Caco-2 (cell line): ENCODE measurements at regions not wholly inside any gene's neighbourhood (a gene's known extent, or its start where the extent isn't known, plus 50 kb on each side); places are given as distances from the start of the nearest gene placed in this dataset.

Source experiments
- BruUV-seq: library from RNA; stranded (reverse); fragments of 400-500 nt; replicated peaks from 2 replicates; lab custom pipeline; 2021; lab: Mats Ljungman, UMichigan
- CTCF ChIA-PET: fragments of 300-600 bp; sonication (Branson Sonifier 250); formaldehyde crosslinking; loops from one replicate; lab custom pipeline; 2022; ENCODE audit warnings: antibody characterized with exemption; lab: Charles Lee
- POLR2A ChIA-PET: fragments of 300-600 bp; sonication (Branson Sonifier 250); formaldehyde crosslinking; loops from one replicate; lab custom pipeline; 2022; ENCODE audit warnings: antibody characterized with exemption; lab: Charles Lee
- DNase-seq, 2 experiments: peaks; one replicate each; pipeline versions ENCODE4 v3.0.0 to v3.0.0-alpha.2; 2020 to 2022
- H3K27me3 ChIP-seq: replicated peaks from 2 replicates; pipeline ENCODE4 v1.6.0; 2011; ENCODE audit warnings: low read length; ENCODE audit not compliant: control insufficient read depth, insufficient read depth
- H3K36me3 ChIP-seq: 2 replicates; pipeline ENCODE4 v1.5.1; 2011; ENCODE audit warnings: low read length; ENCODE audit not compliant: control insufficient read depth, insufficient read depth
- H3K4me1 ChIP-seq: fragments of 250-450 bp; sonication (Bioruptor Pico); 2 replicates; pipeline ENCODE4 v1.5.1; 2020; ENCODE audit warnings: mild to moderate bottlenecking
- H3K4me3 ChIP-seq: 2 replicates; pipeline ENCODE4 v1.5.1; 2011; ENCODE audit warnings: low read depth, mild to moderate bottlenecking, control low read depth, low read length
- H3K9me3 ChIP-seq: fragments of 250-450 bp; sonication (Bioruptor Pico); 2 replicates; pipeline ENCODE4 v1.5.1; 2020; ENCODE audit warnings: mild to moderate bottlenecking, moderate library complexity
- H3K27ac Mint-ChIP-seq: one replicate; pipeline ENCODE4 v1.8.0; 2022; ENCODE audit warnings: mixed read lengths; ENCODE audit not compliant: unreplicated experiment
- H3K27me3 Mint-ChIP-seq: one replicate; pipeline ENCODE4 v1.8.0; 2022; ENCODE audit warnings: mixed read lengths; ENCODE audit not compliant: insufficient read depth, unreplicated experiment
- H3K36me3 Mint-ChIP-seq: one replicate; pipeline ENCODE4 v1.8.0; 2022; ENCODE audit warnings: mild to moderate bottlenecking, mixed read lengths; ENCODE audit not compliant: insufficient read depth, unreplicated experiment
- H3K4me1 Mint-ChIP-seq: one replicate; pipeline ENCODE4 v1.8.0; 2022; ENCODE audit warnings: low read depth, mixed read lengths; ENCODE audit not compliant: unreplicated experiment
- H3K4me3 Mint-ChIP-seq: one replicate; pipeline ENCODE4 v1.8.0; 2022; ENCODE audit warnings: mild to moderate bottlenecking, moderate library complexity, mixed read lengths; ENCODE audit not compliant: unreplicated experiment
- H3K9me3 Mint-ChIP-seq: one replicate; pipeline ENCODE4 v1.8.0; 2022; ENCODE audit warnings: mixed read lengths; ENCODE audit not compliant: unreplicated experiment
- CTCF ChIP-seq, 2 experiments: fragments of 200-600 bp in 1 of 2; IDR thresholded peaks; 1 replicate in 1 of 2; 2 replicates in 1 of 2; pipeline versions ENCODE4 v1.5.1 to v1.8.0; 2011 to 2022; ENCODE audit warnings: antibody characterized with exemption in 1 of 2, control low read depth in 1 of 2, inconsistent platforms in 1 of 2, low read depth in 1 of 2, low read length in 1 of 2, mild to moderate bottlenecking in 1 of 2, moderate library complexity in 1 of 2; ENCODE audit not compliant: insufficient read depth in 1 of 2, severe bottlenecking in 1 of 2, unreplicated experiment in 1 of 2
- intact Hi-C: fragments of 100-400 bp; cut with micrococcal nuclease; formaldehyde crosslinking; loops from one replicate; pipeline ENCODE4 v1.10.0; 2022; ENCODE audit not compliant: unreplicated experiment

GRCh38 chr10:128813574-128813973 is 653.5 kb upstream of the MGMT start:
- Histone ChIP-seq H3K36me3 (no peaks in the 10 kb centered on the region), H3K4me3 (no peak overlapping the region), H3K27me3 (no peaks in the 10 kb centered on the region), H3K4me1 (no peaks in the 10 kb centered on the region), H3K9me3 (no peaks in the 10 kb centered on the region)
- H3K4me1 Mint-ChIP-seq, result no peaks in the 10 kb centered on the region
- H3K4me3 Mint-ChIP-seq, result no peak overlapping the region
- H3K27ac Mint-ChIP-seq, result no peak overlapping the region
- DNase-seq, result no peak
- peaks cover 10% of the 10 kb centered on the region for H3K27me3 Mint-ChIP-seq
- no peaks in the 10 kb centered on the region for H3K36me3 Mint-ChIP-seq
- ChIA-PET POLR2A (no interaction called here), CTCF (no interaction called here)
- BruUV-seq, result no TSS peak
- intact Hi-C loops, result no loop called here
- no peaks in the 10 kb centered on the region for H3K9me3 Mint-ChIP-seq
- no peak for TF ChIP-seq CTCF (IDR thresholded peaks at IDR 0.05; ENCODE audit: insufficient read depth in 1 of 2, low read depth in 1 of 2, low read length in 1 of 2, severe bottlenecking in 1 of 2, unreplicated experiment in 1 of 2)

- CTCF ChIA-PET, result no interaction called here
- no peaks in the 10 kb centered on the region for H3K36me3 ChIP-seq
- no TSS peak for BruUV-seq
- H3K4me3 ChIP-seq, result no peak overlapping the region
- intact Hi-C loops, result no loop called here
- no peaks in the 10 kb centered on the region for H3K4me1 ChIP-seq
- no peaks in the 10 kb centered on the region for H3K4me1 Mint-ChIP-seq
- no peak overlapping the region for H3K4me3 Mint-ChIP-seq
- no peaks in the 10 kb centered on the region for H3K9me3 Mint-ChIP-seq
- no peak for DNase-seq
- H3K27me3 Mint-ChIP-seq, result peaks cover 10% of the 10 kb centered on the region
- no peak overlapping the region for H3K27ac Mint-ChIP-seq
- no peak for TF ChIP-seq CTCF (IDR thresholded peaks at IDR 0.05; ENCODE audit: insufficient read depth in 1 of 2, low read depth in 1 of 2, low read length in 1 of 2, severe bottlenecking in 1 of 2, unreplicated experiment in 1 of 2)
- H3K36me3 Mint-ChIP-seq, result no peaks in the 10 kb centered on the region
- no peaks in the 10 kb centered on the region for H3K27me3 ChIP-seq
- no peaks in the 10 kb centered on the region for H3K9me3 ChIP-seq
- POLR2A ChIA-PET, result no interaction called here
Measured at GRCh38 chr10:128814024-128814423, 653.0 kb upstream of the MGMT start.

- H3K27ac Mint-ChIP-seq, result no peak overlapping the region
- Histone ChIP-seq H3K4me1 (no peaks in the 10 kb centered on the region), H3K27me3 (no peaks in the 10 kb centered on the region), H3K9me3 (no peaks in the 10 kb centered on the region), H3K36me3 (no peaks in the 10 kb centered on the region), H3K4me3 (no peak overlapping the region)
- ChIA-PET CTCF (no interaction called here), POLR2A (no interaction called here)
- no peaks in the 10 kb centered on the region for H3K4me1 Mint-ChIP-seq
- H3K4me3 Mint-ChIP-seq, result no peak overlapping the region
- no peaks in the 10 kb centered on the region for H3K36me3 Mint-ChIP-seq
- no peak for TF ChIP-seq CTCF (IDR thresholded peaks at IDR 0.05; ENCODE audit: insufficient read depth in 1 of 2, low read depth in 1 of 2, low read length in 1 of 2, severe bottlenecking in 1 of 2, unreplicated experiment in 1 of 2)
- intact Hi-C loops, result no loop called here
- no peak for DNase-seq
- H3K9me3 Mint-ChIP-seq, result no peaks in the 10 kb centered on the region
- peaks cover 5% of the 10 kb centered on the region for H3K27me3 Mint-ChIP-seq
- no TSS peak for BruUV-seq
Measured at GRCh38 chr10:128814782-128815181, 652.3 kb upstream of the MGMT start.
